ENCODE measurements at regions not wholly inside any gene's neighbourhood (a gene's known extent, or its start where the extent isn't known, plus 50 kb on each side); places are given as distances from the start of the nearest gene placed in this dataset.

DNA sequence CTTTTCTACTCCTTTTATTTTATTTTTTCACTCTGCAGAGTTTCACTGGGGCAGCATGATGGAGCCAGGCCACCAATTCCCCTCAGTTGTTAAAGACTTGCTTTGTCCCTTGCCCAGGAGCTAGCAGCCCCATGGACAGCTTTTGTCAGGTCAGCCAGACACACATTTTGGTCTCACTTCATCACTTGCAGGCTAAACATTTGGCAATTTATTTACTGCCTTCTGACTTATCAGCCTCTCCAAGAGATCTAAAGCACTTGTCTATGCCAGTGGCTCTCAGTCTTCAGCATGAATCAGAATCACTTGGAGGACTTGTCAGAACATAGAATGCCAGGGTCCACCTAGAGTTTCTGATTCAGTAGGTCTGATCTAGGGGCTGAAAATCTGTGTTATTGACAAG lies 66.4 kb upstream of the GDF10 start:
- no peak for DNase-seq (ENCODE audit: low spot score)

- no peak for DNase-seq (ENCODE audit: low spot score)
These were observed 64.5 kb upstream of the GDF10 start for GRCh38 chr10:47235484-47235883.

GRCh38 chr10:47237316-47238260 lies 62.4 kb upstream of the GDF10 start:
- no peak for DNase-seq (ENCODE audit: low spot score)

DNA sequence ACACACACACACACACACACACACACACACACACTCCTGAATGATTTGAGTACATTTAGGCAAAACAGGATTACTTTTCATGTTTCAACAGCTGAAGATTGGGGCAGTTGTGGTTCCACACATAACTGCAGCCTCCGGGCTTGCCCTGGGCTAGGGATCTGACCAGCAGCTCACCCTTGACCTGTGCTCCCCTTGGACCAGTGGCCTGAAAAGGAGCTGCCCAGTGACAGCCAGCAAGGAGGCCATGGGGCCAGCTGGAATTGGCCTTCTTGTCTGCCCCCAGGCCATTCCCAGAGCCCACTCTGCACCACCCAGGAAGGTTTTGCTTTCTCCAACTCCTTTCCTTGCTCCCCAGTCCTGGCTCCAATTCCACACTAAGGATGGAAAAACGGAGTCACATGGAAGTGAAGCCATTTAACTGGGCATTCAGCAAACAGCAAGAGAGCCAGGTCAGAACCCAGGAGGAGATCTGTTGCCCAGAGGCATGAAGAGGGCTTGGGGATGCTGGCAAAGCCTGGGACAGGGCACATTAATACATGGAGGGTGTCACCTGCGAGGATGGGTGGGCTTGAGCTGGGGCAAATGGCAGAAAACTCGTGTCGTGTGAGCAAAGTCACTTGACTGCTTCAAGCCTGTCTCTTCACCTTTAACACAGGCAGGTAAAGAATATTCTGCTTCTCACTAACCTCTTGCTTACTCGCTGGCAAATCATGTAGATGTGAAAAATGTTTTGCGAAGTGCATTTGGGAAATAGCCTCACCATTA lies 61.5 kb upstream of the GDF10 start:
- DNase-seq (ENCODE audit: low spot score): no peak

GRCh38 chr10:47239211-47239610 lies 60.8 kb upstream of the GDF10 start:
- DNase-seq (ENCODE audit: low spot score): no peak

DNA sequence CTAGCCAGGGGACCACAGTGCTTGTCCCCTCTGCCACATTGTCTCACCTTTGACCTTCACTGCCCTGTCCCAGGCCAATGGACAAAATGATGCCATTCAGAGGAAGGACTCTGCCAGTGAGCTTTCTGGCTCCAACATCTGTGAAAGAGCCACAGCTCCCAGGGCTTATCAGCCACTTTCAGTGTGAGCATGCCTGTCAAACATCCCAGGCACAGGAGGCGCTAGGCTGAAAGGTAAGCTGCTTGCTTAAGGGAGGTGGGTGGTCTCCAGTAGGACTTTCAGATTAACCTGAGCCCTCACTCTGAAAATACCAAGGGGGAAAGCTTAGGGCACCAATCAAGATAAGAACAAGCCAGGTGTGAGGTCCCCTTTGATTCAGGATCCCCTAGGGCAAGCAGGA lies 59.8 kb upstream of the GDF10 start:
- DNase-seq (ENCODE audit: low spot score): no peak

- no peak for DNase-seq (ENCODE audit: low spot score)
These were observed 58.7 kb upstream of the GDF10 start for GRCh38 chr10:47241256-47241655.

GRCh38 chr10:47241946-47242867 lies 57.8 kb upstream of the GDF10 start:
- no peak for DNase-seq (ENCODE audit: low spot score)

GRCh38 chr10:47243356-47243755 lies 56.6 kb upstream of the GDF10 start:
- no peak for DNase-seq (ENCODE audit: low spot score)

- no peak for DNase-seq (ENCODE audit: low spot score)
These were observed 56.2 kb upstream of the GDF10 start for GRCh38 chr10:47243791-47244190.

DNA sequence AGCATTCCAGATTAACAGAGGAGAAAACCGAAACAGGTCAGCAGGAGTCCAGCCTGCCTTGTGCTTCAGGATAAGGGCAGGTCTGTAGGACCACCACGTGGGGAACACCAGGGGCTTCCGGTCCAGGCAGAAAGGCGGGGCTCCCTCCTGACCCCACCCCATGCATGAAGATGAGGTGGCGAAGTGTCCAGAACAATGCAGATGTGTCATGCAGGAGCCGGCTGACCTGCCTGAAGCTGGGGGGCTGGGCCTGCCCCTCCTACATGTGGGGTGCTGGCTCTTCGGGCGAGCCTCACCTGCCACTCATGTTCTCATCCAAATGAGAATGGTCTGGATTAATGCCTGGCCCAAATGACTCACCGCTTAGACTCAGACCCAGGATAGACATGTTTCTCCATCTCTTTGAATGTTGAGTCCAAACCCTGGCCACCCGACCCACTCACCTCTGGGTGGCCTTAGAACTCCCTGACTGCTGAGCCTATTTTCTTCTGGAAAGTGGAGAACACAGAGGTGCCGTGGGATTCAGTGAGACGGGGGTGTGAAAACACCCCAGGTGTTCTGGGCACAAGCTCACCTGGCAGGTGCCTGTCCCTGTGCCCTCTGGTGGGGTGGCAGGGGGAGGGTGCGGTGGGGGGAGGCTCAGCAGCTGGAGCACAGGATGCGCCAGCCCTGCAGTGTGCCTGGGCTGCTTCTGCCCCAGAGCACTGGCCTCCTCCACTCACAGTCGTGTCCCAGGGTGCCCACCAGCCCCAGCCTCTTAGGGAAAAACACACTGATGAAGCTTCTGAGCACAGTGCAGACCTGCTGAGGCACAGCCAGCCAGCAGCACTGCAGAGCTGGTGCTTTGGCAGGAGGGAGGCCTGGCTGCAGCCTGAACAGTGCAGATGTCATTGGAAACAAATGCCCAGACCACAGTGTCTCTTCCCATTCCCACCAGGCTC lies 55.2 kb upstream of the GDF10 start:
- no peak for DNase-seq (ENCODE audit: low spot score)

DNA sequence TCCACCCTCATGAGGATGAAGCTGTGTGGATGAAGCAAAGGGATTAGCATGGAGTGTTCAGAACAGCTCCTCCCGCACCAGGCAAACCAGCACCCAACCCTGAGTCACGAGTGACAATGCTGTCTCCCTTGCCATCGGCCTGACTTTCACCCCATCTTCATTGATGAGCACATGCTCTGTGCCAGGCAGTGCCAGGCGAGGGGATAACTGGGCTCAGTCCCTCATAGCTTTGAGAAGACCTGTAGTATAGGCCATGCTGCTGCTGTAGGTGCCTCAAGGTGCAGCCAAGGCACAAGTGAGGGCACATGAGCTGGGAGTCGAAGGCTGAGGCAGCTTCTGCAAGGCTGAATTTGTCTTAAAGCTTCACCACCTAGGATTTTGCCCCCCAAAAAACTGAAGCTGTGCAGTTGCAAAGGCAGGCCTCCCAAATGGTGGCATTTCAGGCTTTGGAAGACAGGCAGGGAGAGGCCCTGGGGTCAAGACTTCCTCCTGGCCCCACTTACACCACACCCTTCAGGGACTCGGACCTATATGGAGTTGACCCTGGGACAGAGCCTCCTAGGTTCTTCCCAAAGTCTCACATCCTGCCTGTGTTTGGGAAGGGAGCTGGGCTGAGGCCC lies 54.2 kb upstream of the GDF10 start:
- DNase-seq (ENCODE audit: low spot score): no peak

DNA sequence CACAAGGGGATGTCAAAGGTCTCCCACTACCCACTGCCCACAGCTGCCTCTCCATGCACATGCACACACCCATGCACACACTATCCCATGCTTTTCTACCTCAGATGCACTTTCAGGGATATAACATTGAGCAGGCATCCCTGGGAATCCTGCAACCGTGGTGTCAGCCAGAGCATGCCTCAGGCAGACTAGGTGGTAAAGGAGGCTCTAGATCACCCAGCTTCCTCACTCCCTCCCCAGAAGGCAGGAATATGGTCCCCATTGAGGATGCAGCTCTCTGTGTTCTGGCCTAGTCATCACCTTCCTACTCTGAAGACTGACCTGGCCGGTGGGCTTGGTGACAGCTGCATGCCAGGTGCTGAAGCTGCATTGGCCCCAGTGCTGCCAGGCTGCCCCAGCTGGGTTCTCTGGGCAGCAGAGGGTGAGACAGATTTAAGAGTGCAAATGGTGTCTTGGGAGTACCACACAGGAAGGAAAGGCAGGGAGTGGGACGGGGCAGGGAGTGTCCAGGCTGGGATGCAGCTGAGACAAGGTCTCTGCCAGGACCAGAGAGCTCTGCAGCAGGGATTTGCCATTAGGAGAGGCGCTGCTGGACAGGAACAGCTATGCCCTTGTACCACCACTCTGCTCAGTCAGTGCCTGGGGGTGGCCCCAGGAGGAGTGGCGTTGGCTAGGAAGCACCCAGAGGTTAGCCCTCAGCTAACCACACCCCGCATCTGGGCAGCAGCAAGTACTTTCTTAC lies 53.4 kb upstream of the GDF10 start:
- DNase-seq (ENCODE audit: low spot score): no peak

DNA sequence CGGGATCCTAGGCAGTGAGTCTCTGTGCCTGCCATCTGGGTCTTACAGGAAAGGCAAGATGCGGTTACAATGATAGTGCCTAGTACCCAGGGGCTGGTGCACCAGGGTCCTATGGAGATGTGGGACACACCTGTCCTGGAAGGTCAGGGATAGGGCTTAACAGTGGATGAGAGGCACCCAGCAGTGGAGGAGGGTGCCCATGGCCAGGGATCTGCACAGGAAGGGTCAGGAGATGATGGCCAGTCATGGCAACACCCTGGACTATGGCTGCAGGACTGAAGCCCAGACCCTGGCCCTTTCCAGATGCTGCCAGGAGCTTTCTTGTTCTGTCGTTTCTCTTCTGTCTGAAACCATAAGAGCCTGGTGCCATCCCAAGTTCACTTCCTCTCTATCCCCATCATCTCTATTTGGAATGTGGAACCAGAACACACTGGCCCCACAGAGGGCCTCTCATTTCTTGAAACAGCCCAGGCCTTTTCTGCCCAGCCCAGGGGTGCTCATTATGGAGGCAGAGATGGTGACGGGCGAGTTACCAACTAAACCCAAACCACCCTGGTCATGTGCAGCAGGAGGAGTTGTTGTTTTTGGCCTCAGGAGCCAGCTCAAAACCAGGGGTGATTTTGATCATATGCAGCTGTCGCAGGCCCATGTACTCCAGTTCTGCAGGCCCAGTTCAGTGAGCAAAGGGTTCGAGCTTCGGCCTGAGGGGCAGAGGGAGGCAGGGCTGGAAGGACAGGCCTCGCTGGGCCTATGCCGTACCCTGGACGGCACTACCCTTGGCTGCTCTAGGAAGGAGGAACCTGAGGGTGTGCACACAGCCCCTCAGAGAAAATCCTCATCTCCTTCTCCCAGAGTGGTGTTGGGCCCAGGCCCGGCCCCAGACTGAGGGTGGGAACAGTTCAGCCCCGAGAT lies 52.6 kb upstream of the GDF10 start:
- no peak for DNase-seq (ENCODE audit: low spot score)

- DNase-seq (ENCODE audit: low spot score): no peak
These were observed 51.5 kb upstream of the GDF10 start for GRCh38 chr10:47248386-47249090.

- DNase-seq (ENCODE audit: low spot score): no peak
These were observed 50.1 kb upstream of the GDF10 start for GRCh38 chr10:47249881-47250280.
